Sigmoid colon (tissue), 6 donors: ENCODE measurements at regions not wholly inside any gene's neighbourhood (a gene's known extent, or its start where the extent isn't known, plus 50 kb on each side); places are given as distances from the start of the nearest gene placed in this dataset.

Source experiments
- DNase-seq: peaks from one replicate; pipeline ENCODE4 v3.0.0-alpha.2; 2019
- H3K27ac ChIP-seq, 4 donors: fragments of 200-600 bp; sonication (generic); one replicate each; pipeline ENCODE4 v1.5.1; 2016 to 2019; ENCODE audit warnings: mild to moderate bottlenecking in 1 of 4
- H3K27me3 ChIP-seq, 3 donors: fragments of 200-600 bp; sonication (generic); one replicate each; pipeline ENCODE4 v1.5.1; 2019; ENCODE audit warnings: mild to moderate bottlenecking in 1 of 3
- H3K36me3 ChIP-seq, 4 donors: fragments of 200-600 bp; sonication (generic); one replicate each; pipeline ENCODE4 v1.5.1; 2016 to 2019
- H3K4me1 ChIP-seq, 4 donors: fragments of 200-600 bp; sonication (generic); one replicate each; pipeline ENCODE4 v1.5.1; 2017 to 2019
- H3K4me3 ChIP-seq, 4 donors: fragments of 200-600 bp; sonication (generic); one replicate each; pipeline ENCODE4 v1.5.1; 2017 to 2019; ENCODE audit warnings: mild to moderate bottlenecking in 2 of 4, moderate library complexity in 1 of 4
- H3K9me3 ChIP-seq, 4 donors: fragments of 200-600 bp in 3 of 4; sonication (generic) in 3 of 4; one replicate each; pipeline versions ENCODE4 v1.5.1 to v1.6.1; 2013 to 2019
- EP300 ChIP-seq, 4 donors: sonication (generic); formaldehyde crosslinking; IDR thresholded peaks; one replicate each; pipeline ENCODE4 v1.6.1; 2017; ENCODE audit warnings: antibody characterized with exemption in 4 of 4
- POLR2A ChIP-seq, 2 donors: fragments of 450-650 bp; IDR thresholded peaks; one replicate each; pipeline ENCODE4 v1.6.1; 2016; ENCODE audit warnings: antibody characterized with exemption in 2 of 2, mild to moderate bottlenecking in 2 of 2, moderate library complexity in 2 of 2
- POLR2AphosphoS5 ChIP-seq, 4 donors: sonication (generic); formaldehyde crosslinking; IDR thresholded peaks; one replicate each; pipeline ENCODE4 v1.6.1; 2017; ENCODE audit warnings: antibody characterized with exemption in 4 of 4
- WGBS, 2 donors: extraction: QIAGEN DNeasy Blood & Tissue Kit; methylation state at CpG; one replicate each; pipeline ENCODE4 v1.1.7; 2013; 5-methylcytosine and 5-hydroxymethylcytosine counted together
- intact Hi-C: fragments of 100-400 bp; cut with DNase I; formaldehyde crosslinking; loops from one replicate; pipeline ENCODE4 v1.15.1; 2023
- TF ChIP-seq, protein P1 (sequence below), 4 experiments: fragments of 450-650 bp in 3 of 4; fragments of 200-600 bp in 1 of 4; IDR thresholded peaks; one replicate each; pipeline ENCODE4 v1.5.1; 2016 to 2019; ENCODE audit warnings: antibody characterized with exemption in 4 of 4, mild to moderate bottlenecking in 3 of 4, moderate library complexity in 2 of 4
- donor health status: healthy with polysubstance abuse.
- donor health status: healthy.

- TF ChIP-seq POLR2A (IDR thresholded peaks at IDR 0.05) (no peak), POLR2AphosphoS5 (IDR thresholded peaks at IDR 0.05) (no peak), EP300 (IDR thresholded peaks at IDR 0.05) (no peak)
- TF ChIP-seq, protein P1, sequence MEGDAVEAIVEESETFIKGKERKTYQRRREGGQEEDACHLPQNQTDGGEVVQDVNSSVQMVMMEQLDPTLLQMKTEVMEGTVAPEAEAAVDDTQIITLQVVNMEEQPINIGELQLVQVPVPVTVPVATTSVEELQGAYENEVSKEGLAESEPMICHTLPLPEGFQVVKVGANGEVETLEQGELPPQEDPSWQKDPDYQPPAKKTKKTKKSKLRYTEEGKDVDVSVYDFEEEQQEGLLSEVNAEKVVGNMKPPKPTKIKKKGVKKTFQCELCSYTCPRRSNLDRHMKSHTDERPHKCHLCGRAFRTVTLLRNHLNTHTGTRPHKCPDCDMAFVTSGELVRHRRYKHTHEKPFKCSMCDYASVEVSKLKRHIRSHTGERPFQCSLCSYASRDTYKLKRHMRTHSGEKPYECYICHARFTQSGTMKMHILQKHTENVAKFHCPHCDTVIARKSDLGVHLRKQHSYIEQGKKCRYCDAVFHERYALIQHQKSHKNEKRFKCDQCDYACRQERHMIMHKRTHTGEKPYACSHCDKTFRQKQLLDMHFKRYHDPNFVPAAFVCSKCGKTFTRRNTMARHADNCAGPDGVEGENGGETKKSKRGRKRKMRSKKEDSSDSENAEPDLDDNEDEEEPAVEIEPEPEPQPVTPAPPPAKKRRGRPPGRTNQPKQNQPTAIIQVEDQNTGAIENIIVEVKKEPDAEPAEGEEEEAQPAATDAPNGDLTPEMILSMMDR (IDR thresholded peaks at IDR 0.05): no peak
- Histone ChIP-seq H3K9me3 (no peaks in the 10 kb centered on the region), H3K4me3 (no peak overlapping the region), H3K27me3 (no peaks in the 10 kb centered on the region), H3K4me1 (peaks cover 0 to 25% (median 2%) of the 10 kb centered on the region in 4 donors), H3K36me3 (no peaks in the 10 kb centered on the region), H3K27ac (no peak overlapping the region)
- WGBS, 2 donors: 69 to 80% methylated on average over 3 of the region's 3 CpGs
- no peak for DNase-seq
- intact Hi-C loops: no loop called here
Observed at GRCh38 chr3:147119346-147119745, 287.0 kb downstream of the ZIC4 start.

DNA sequence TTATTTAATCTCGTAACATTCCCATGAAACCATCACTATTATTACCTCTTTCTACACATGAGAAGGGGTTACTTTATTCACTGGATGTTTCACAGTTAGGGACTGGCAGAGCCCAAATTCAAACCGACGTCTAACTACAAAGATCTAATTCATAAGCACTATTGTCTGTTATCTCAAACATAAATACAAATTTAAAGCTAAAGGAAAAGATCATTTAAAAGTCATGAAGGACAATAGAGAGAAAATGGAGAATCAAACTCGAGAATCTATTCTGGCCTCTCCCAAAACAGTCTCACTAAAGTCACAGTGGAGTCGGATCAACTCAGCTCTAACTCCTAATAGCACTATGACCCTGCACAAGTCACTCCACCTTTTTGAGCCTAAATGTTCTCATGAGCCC, 287.7 kb downstream of the ZIC4 start:
- 69 to 77% methylated on average over 5 of the region's 5 CpGs for WGBS, 2 donors
- intact Hi-C loops: no loop called here
- no peaks in the 10 kb centered on the region for H3K9me3 ChIP-seq
- DNase-seq: no peak
- TF ChIP-seq POLR2AphosphoS5 (IDR thresholded peaks at IDR 0.05) (no peak), EP300 (IDR thresholded peaks at IDR 0.05) (no peak), POLR2A (IDR thresholded peaks at IDR 0.05) (no peak)
- TF ChIP-seq, protein P1 (IDR thresholded peaks at IDR 0.05): no peak
- H3K4me3 ChIP-seq: no peak overlapping the region
- no peaks in the 10 kb centered on the region for H3K27me3 ChIP-seq
- peaks cover 0 to 25% (median 2%) of the 10 kb centered on the region in 4 donors for H3K4me1 ChIP-seq
- no peaks in the 10 kb centered on the region for H3K36me3 ChIP-seq
- H3K27ac ChIP-seq: no peak overlapping the region

GRCh38 chr3:147117631-147118030, 288.7 kb downstream of the ZIC4 start:
- intact Hi-C loops: no loop called here
- WGBS, 2 donors: 72 to 73% methylated on average over 4 of the region's 4 CpGs
- H3K27ac ChIP-seq: no peak overlapping the region
- DNase-seq: no peak
- H3K4me1 ChIP-seq: peaks cover 0 to 25% (median 2%) of the 10 kb centered on the region in 4 donors
- no peak overlapping the region for H3K4me3 ChIP-seq
- H3K27me3 ChIP-seq: no peaks in the 10 kb centered on the region
- H3K9me3 ChIP-seq: no peaks in the 10 kb centered on the region
- H3K36me3 ChIP-seq: no peaks in the 10 kb centered on the region
- TF ChIP-seq, protein P1 (IDR thresholded peaks at IDR 0.05): no peak
- TF ChIP-seq POLR2AphosphoS5 (IDR thresholded peaks at IDR 0.05) (no peak), POLR2A (IDR thresholded peaks at IDR 0.05) (no peak), EP300 (IDR thresholded peaks at IDR 0.05) (no peak)

DNA sequence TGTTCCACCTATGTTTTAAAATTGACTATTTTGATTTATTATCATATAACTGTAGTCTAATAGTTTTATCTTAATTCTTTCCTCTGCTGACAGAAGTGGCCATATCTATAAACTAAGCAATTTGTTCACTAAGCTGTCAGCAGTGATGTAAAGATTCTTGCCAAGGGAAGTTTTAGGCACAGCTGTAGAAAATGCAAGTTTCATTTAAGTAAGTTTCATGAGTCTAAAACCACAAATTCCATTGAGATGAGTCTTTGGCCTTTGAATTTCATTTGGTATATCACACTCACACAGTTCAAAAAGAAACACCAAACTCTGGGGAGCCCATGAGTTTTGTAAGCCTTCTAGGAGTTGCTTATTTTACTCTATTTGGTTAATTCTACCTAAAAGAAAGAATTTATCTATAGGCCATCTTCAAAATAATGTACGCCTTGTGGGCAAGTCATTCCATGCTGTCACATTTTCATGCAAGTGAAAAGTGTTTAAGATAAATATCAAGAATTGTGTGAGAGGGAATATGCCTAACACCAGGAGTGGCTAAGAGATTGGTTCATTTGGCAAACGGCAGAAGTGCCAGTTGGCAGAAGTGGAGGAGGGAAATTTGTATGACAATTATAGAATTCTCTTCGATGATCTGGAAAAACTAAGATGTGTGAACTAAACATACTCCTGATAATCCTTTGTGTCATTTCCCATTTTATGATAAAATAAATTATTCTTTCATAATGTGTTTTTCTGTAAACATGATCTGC, 292.9 kb downstream of the ZIC4 start:
- H3K36me3 ChIP-seq: no peaks in the 10 kb centered on the region
- H3K4me1 ChIP-seq: no peaks in the 10 kb centered on the region
- no peaks in the 10 kb centered on the region for H3K27me3 ChIP-seq
- intact Hi-C loops: no loop called here
- TF ChIP-seq POLR2AphosphoS5 (IDR thresholded peaks at IDR 0.05) (no peak), POLR2A (IDR thresholded peaks at IDR 0.05) (no peak), EP300 (IDR thresholded peaks at IDR 0.05) (no peak)
- TF ChIP-seq, protein P1 (IDR thresholded peaks at IDR 0.05): no peak
- no peak overlapping the region for H3K27ac ChIP-seq
- no peak for DNase-seq
- 83 to 87% methylated on average over 3 of the region's 3 CpGs for WGBS, 2 donors
- no peaks in the 10 kb centered on the region for H3K9me3 ChIP-seq
- no peak overlapping the region for H3K4me3 ChIP-seq

DNA sequence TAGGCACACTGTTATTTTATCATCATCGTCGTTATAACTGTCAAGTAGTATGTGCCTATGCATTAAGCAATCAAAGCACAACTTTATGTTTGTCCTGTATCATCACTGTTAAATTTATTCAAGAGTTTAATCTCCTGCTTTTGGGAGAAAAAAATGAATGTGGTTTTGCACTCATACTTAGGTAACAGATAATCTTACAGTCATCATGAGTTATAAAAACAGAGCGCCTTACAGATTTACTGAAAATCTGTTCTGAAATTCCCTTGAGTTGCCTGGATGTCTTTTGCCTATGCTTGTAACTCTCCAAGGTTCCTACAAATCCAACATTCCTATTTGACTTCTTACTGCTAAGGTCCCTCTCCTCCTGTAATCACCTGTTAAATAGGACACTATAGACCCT, 307.3 kb downstream of the ZIC4 start:
- DNase-seq: no peak
- TF ChIP-seq EP300 (IDR thresholded peaks at IDR 0.05): no peak
- peaks cover 0 to 2% (median 0%) of the 10 kb centered on the region in 4 donors for H3K9me3 ChIP-seq
- intact Hi-C loops: no loop called here
- no peaks in the 10 kb centered on the region for H3K36me3 ChIP-seq
- H3K27ac ChIP-seq: no peak overlapping the region
- H3K27me3 ChIP-seq: no peaks in the 10 kb centered on the region
- 90 to 93% methylated on average over 3 of the region's 3 CpGs for WGBS, 2 donors
- no peak overlapping the region for H3K4me3 ChIP-seq
- no peaks in the 10 kb centered on the region for H3K4me1 ChIP-seq
